Bronchial epithelial cell (primary cell): ENCODE measurements at regions not wholly inside any gene's neighbourhood (a gene's known extent, or its start where the extent isn't known, plus 50 kb on each side); places are given as distances from the start of the nearest gene placed in this dataset.

Experiments used
- DNase-seq: peaks from one replicate; pipeline ENCODE4 v3.0.0-alpha.2; 2010; ENCODE audit warnings: low read depth
- FAIRE-seq: peaks from 2 replicates; lab custom pipeline; 2011; peaks lifted over from hg19 to GRCh38; lab: Jason Lieb, UNC
- H3K27me3 ChIP-seq: 2 replicates; pipeline ENCODE4 v1.5.1; 2011; ENCODE audit warnings: low read length; ENCODE audit not compliant: control insufficient read depth, insufficient read depth
- H3K36me3 ChIP-seq: 2 replicates; pipeline ENCODE4 v1.5.1; 2011; ENCODE audit warnings: low read length; ENCODE audit not compliant: control insufficient read depth, insufficient read depth
- H3K4me3 ChIP-seq: 2 replicates; pipeline ENCODE4 v1.5.1; 2011; ENCODE audit warnings: mild to moderate bottlenecking, low read depth, low read length, control low read depth
- TF ChIP-seq, protein P1 (sequence below): IDR thresholded peaks from 2 replicates; pipeline ENCODE4 v1.5.1; 2011; ENCODE audit warnings: mild to moderate bottlenecking, moderate library complexity, low read length, control low read depth, inconsistent platforms; ENCODE audit not compliant: insufficient read depth, severe bottlenecking

DNA sequence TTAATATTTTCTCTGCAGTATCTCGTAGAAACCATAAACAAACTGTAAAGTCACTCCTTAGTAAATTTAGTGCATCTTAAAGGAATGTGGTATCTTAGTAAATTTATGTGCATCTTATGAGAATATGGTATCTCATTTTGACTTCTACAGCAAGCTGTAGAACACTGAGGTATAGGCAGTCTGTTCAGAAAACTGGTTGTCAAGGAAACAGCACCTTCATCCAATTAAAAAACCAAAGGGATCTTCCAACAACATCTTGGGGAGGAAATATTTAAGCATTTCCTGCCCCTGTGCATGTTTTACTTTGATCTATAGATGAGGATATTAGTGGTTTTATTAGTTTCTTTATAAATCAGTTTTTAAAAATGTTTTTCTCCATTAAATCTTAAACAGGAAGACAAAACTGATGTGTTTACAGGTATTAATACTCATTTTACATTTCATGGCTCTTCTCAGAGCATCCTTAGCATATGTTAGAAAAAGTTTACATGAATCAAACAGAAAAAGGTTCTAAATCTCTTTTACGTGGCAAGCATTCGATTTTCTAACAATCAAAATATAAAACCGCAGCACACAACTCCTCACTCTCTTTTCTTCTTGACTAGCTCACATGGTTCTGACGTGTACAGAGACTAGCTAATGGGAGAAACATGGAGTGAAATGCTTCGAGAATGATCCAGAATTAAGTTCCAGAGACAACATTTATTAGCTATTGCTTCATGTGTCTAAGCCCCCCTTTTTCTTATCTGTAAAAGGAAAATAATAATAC lies 668.8 kb downstream of the PTPRC start:
- FAIRE-seq: no peak
- no peak for DNase-seq
- Histone ChIP-seq H3K4me3 (no peak overlapping the region), H3K27me3 (no peaks in the 10 kb centered on the region), H3K36me3 (no peaks in the 10 kb centered on the region)
- TF ChIP-seq, protein P1, sequence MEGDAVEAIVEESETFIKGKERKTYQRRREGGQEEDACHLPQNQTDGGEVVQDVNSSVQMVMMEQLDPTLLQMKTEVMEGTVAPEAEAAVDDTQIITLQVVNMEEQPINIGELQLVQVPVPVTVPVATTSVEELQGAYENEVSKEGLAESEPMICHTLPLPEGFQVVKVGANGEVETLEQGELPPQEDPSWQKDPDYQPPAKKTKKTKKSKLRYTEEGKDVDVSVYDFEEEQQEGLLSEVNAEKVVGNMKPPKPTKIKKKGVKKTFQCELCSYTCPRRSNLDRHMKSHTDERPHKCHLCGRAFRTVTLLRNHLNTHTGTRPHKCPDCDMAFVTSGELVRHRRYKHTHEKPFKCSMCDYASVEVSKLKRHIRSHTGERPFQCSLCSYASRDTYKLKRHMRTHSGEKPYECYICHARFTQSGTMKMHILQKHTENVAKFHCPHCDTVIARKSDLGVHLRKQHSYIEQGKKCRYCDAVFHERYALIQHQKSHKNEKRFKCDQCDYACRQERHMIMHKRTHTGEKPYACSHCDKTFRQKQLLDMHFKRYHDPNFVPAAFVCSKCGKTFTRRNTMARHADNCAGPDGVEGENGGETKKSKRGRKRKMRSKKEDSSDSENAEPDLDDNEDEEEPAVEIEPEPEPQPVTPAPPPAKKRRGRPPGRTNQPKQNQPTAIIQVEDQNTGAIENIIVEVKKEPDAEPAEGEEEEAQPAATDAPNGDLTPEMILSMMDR: no peak

DNA sequence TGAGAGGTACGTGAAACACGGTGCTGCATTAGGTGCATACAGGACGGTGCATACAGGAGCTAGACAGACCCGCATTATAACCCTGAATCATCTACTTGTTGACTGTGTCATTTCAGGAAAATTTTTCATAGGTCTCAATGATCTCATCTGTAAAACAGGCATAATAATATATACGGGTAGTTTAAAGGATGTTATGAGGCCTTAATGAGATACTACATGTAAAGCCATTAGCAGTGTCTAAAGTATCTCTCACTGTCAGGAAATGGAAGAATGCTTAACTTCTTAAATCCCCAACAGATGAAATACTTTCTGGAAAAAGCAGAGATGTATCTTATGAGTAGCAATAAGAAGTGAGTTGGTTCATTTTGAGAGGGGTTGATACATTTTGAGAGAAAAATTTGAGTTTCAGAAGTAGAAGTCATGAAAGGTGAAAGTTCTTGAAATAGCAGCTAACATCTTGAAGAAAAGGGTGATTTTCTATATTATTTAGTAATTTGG lies 669.6 kb downstream of the PTPRC start:
- Histone ChIP-seq H3K27me3 (no peaks in the 10 kb centered on the region), H3K36me3 (no peaks in the 10 kb centered on the region), H3K4me3 (no peak overlapping the region)
- no peak for DNase-seq
- TF ChIP-seq, protein P1: no peak
- FAIRE-seq: no peak

GRCh38 chr1:199310708-199311107 lies 671.9 kb downstream of the PTPRC start:
- no peak overlapping the region for H3K4me3 ChIP-seq
- FAIRE-seq (no peak), DNase-seq (no peak)
- TF ChIP-seq, protein P1: no peak
- H3K36me3 ChIP-seq: no peaks in the 10 kb centered on the region
- no peaks in the 10 kb centered on the region for H3K27me3 ChIP-seq

GRCh38 chr1:199311478-199312262 lies 672.8 kb downstream of the PTPRC start:
- Histone ChIP-seq H3K27me3 (no peaks in the 10 kb centered on the region), H3K36me3 (no peaks in the 10 kb centered on the region), H3K4me3 (no peak overlapping the region)
- TF ChIP-seq, protein P1: no peak
- FAIRE-seq (no peak), DNase-seq (no peak)

DNA sequence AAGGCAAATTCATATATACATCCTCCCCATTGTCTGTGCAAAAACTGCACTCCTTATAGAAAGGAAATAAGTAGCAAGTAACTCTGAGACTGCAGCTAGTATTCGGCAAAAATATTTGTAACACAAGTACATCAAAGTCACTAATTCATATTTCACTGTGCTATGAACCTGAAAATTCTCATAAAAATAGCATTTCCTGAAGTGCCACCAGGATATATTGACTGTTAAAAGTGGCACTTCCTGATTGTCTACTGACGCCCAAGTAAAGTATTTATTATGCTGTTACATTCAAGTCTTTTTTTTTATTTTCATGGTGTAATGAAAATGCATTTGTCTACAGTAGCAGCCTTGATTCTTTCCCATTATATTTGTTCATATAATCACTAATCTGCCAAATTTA lies 673.8 kb downstream of the PTPRC start:
- Histone ChIP-seq H3K36me3 (no peaks in the 10 kb centered on the region), H3K27me3 (no peaks in the 10 kb centered on the region), H3K4me3 (no peak overlapping the region)
- TF ChIP-seq, protein P1: no peak
- FAIRE-seq: no peak
- DNase-seq: no peak
